Stimulated activated naive B cell treated with anti-CD40 and anti-IgM and Interleukin-4, amounts not matched to agents 10 μg/mL and 1 μg/mL and 100 μg/mL, for 72 hours (primary cell): ENCODE measurements at regions not wholly inside any gene's neighbourhood (a gene's known extent, or its start where the extent isn't known, plus 50 kb on each side); places are given as distances from the start of the nearest gene placed in this dataset.

Experiments
- ATAC-seq, 2 donors: fragments of 150-1000 bp; cut with Tn5 transposase; replicated peaks; 2 replicates each; pipeline ENCODE4 v1.10.0; 2021; ENCODE audit warnings: moderate library complexity in 1 of 2
- DNase-seq: peaks from one replicate; pipeline ENCODE4 v3.0.0; 2021
- H3K27ac Mint-ChIP-seq: one replicate; pipeline ENCODE4 v1.8.0; 2022; ENCODE audit warnings: mild to moderate bottlenecking, mixed read lengths
- H3K27me3 Mint-ChIP-seq, 2 donors: one replicate each; pipeline ENCODE4 v1.8.0; 2022; ENCODE audit warnings: mixed read lengths in 2 of 2
- H3K36me3 Mint-ChIP-seq, 2 donors: one replicate each; pipeline ENCODE4 v1.8.0; 2022; ENCODE audit warnings: mixed read lengths in 2 of 2, mild to moderate bottlenecking in 1 of 2
- H3K4me1 Mint-ChIP-seq, 2 donors: one replicate each; pipeline ENCODE4 v1.8.0; 2022; ENCODE audit warnings: mixed read lengths in 2 of 2, mild to moderate bottlenecking in 1 of 2
- H3K4me3 Mint-ChIP-seq, 2 donors: one replicate each; pipeline ENCODE4 v1.8.0; 2022; ENCODE audit warnings: mild to moderate bottlenecking in 2 of 2, mixed read lengths in 2 of 2, moderate library complexity in 1 of 2
- H3K9me3 Mint-ChIP-seq, 2 donors: one replicate each; pipeline ENCODE4 v1.8.0; 2022; ENCODE audit warnings: mixed read lengths in 2 of 2, mild to moderate bottlenecking in 1 of 2

- no peaks in the 10 kb centered on the region for H3K27me3 Mint-ChIP-seq
- H3K4me3 Mint-ChIP-seq, result no peak overlapping the region
- no peak for DNase-seq
- no peaks in the 10 kb centered on the region for H3K36me3 Mint-ChIP-seq
- H3K27ac Mint-ChIP-seq, result no peak overlapping the region
- H3K4me1 Mint-ChIP-seq, result no peaks in the 10 kb centered on the region
- no peak for ATAC-seq
- peaks cover 2 to 4% of the 10 kb centered on the region in 2 donors for H3K9me3 Mint-ChIP-seq
Measured at GRCh38 chr3:162525066-162525742, 1028.6 kb downstream of the OTOL1 start.

- no peaks in the 10 kb centered on the region for H3K27me3 Mint-ChIP-seq
- no peaks in the 10 kb centered on the region for H3K4me1 Mint-ChIP-seq
- DNase-seq, result no peak
- H3K9me3 Mint-ChIP-seq, result peaks cover 2 to 4% of the 10 kb centered on the region in 2 donors
- H3K27ac Mint-ChIP-seq, result no peak overlapping the region
- H3K4me3 Mint-ChIP-seq, result no peak overlapping the region
- ATAC-seq, result no peak
- no peaks in the 10 kb centered on the region for H3K36me3 Mint-ChIP-seq
Measured at GRCh38 chr3:162525771-162526170, 1029.2 kb downstream of the OTOL1 start.

GRCh38 chr3:162534431-162534830 is 1037.8 kb downstream of the OTOL1 start:
- Mint-ChIP-seq H3K9me3 (no peaks in the 10 kb centered on the region), H3K27ac (no peak overlapping the region), H3K4me1 (no peaks in the 10 kb centered on the region), H3K36me3 (no peaks in the 10 kb centered on the region), H3K27me3 (no peaks in the 10 kb centered on the region), H3K4me3 (no peak overlapping the region)
- DNase-seq (no peak), ATAC-seq (no peak)

- Mint-ChIP-seq H3K9me3 (no peaks in the 10 kb centered on the region), H3K27ac (no peak overlapping the region), H3K36me3 (no peaks in the 10 kb centered on the region), H3K27me3 (no peaks in the 10 kb centered on the region), H3K4me1 (no peaks in the 10 kb centered on the region), H3K4me3 (no peak overlapping the region)
- ATAC-seq (no peak), DNase-seq (no peak)
Measured at GRCh38 chr3:162538491-162538890, 1041.9 kb downstream of the OTOL1 start.

- no peak overlapping the region for H3K27ac Mint-ChIP-seq
- DNase-seq (no peak), ATAC-seq (no peak)
- H3K9me3 Mint-ChIP-seq, result no peaks in the 10 kb centered on the region
- no peaks in the 10 kb centered on the region for H3K27me3 Mint-ChIP-seq
- H3K4me1 Mint-ChIP-seq, result no peaks in the 10 kb centered on the region
- no peak overlapping the region for H3K4me3 Mint-ChIP-seq
- H3K36me3 Mint-ChIP-seq, result no peaks in the 10 kb centered on the region
Measured at GRCh38 chr3:162538906-162539305, 1042.3 kb downstream of the OTOL1 start.

- no peak for ATAC-seq
- Mint-ChIP-seq H3K27ac (no peak overlapping the region), H3K27me3 (no peaks in the 10 kb centered on the region), H3K4me1 (no peaks in the 10 kb centered on the region), H3K36me3 (no peaks in the 10 kb centered on the region), H3K9me3 (no peaks in the 10 kb centered on the region), H3K4me3 (no peak overlapping the region)
- no peak for DNase-seq
Measured at GRCh38 chr3:162540421-162540820, 1043.8 kb downstream of the OTOL1 start.

GRCh38 chr3:162541923-162542322 is 1045.3 kb downstream of the OTOL1 start:
- Mint-ChIP-seq H3K4me3 (no peak overlapping the region), H3K4me1 (no peaks in the 10 kb centered on the region), H3K9me3 (no peaks in the 10 kb centered on the region), H3K27me3 (no peaks in the 10 kb centered on the region), H3K36me3 (no peaks in the 10 kb centered on the region), H3K27ac (no peak overlapping the region)
- ATAC-seq (no peak), DNase-seq (no peak)

- H3K27ac Mint-ChIP-seq, result no peak overlapping the region
- no peak overlapping the region for H3K4me3 Mint-ChIP-seq
- no peak for DNase-seq
- H3K27me3 Mint-ChIP-seq, result no peaks in the 10 kb centered on the region
- no peaks in the 10 kb centered on the region for H3K9me3 Mint-ChIP-seq
- H3K4me1 Mint-ChIP-seq, result no peaks in the 10 kb centered on the region
- no peak for ATAC-seq
- H3K36me3 Mint-ChIP-seq, result no peaks in the 10 kb centered on the region
Measured at GRCh38 chr3:162544246-162544645, 1047.6 kb downstream of the OTOL1 start.

GRCh38 chr3:162546910-162547309 is 1050.3 kb downstream of the OTOL1 start:
- Mint-ChIP-seq H3K4me1 (no peaks in the 10 kb centered on the region), H3K4me3 (no peak overlapping the region), H3K27ac (no peak overlapping the region), H3K27me3 (no peaks in the 10 kb centered on the region), H3K36me3 (no peaks in the 10 kb centered on the region), H3K9me3 (peaks cover 0 to 1% of the 10 kb centered on the region in 2 donors)
- ATAC-seq (no peak), DNase-seq (no peak)

- Mint-ChIP-seq H3K27ac (no peak overlapping the region), H3K36me3 (no peaks in the 10 kb centered on the region), H3K4me3 (no peak overlapping the region), H3K9me3 (peaks cover 0 to 1% of the 10 kb centered on the region in 2 donors), H3K27me3 (no peaks in the 10 kb centered on the region), H3K4me1 (no peaks in the 10 kb centered on the region)
- DNase-seq (no peak), ATAC-seq (no peak)
Measured at GRCh38 chr3:162547321-162547720, 1050.7 kb downstream of the OTOL1 start.

GRCh38 chr3:162555761-162556160 is 1059.2 kb downstream of the OTOL1 start:
- H3K36me3 Mint-ChIP-seq, result no peaks in the 10 kb centered on the region
- DNase-seq (no peak), ATAC-seq (no peak)
- no peak overlapping the region for H3K27ac Mint-ChIP-seq
- no peaks in the 10 kb centered on the region for H3K27me3 Mint-ChIP-seq
- no peaks in the 10 kb centered on the region for H3K9me3 Mint-ChIP-seq
- no peak overlapping the region for H3K4me3 Mint-ChIP-seq
- H3K4me1 Mint-ChIP-seq, result no peaks in the 10 kb centered on the region

GRCh38 chr3:162558016-162558415 is 1061.4 kb downstream of the OTOL1 start:
- no peak overlapping the region for H3K27ac Mint-ChIP-seq
- H3K4me1 Mint-ChIP-seq, result no peaks in the 10 kb centered on the region
- no peaks in the 10 kb centered on the region for H3K36me3 Mint-ChIP-seq
- no peak for ATAC-seq
- H3K9me3 Mint-ChIP-seq, result no peaks in the 10 kb centered on the region
- no peak overlapping the region for H3K4me3 Mint-ChIP-seq
- H3K27me3 Mint-ChIP-seq, result no peaks in the 10 kb centered on the region
- DNase-seq, result no peak

GRCh38 chr3:162568706-162569105 is 1072.1 kb downstream of the OTOL1 start:
- Mint-ChIP-seq H3K27ac (no peak overlapping the region), H3K9me3 (no peaks in the 10 kb centered on the region), H3K4me1 (no peaks in the 10 kb centered on the region), H3K4me3 (no peak overlapping the region), H3K27me3 (no peaks in the 10 kb centered on the region), H3K36me3 (no peaks in the 10 kb centered on the region)
- DNase-seq (no peak), ATAC-seq (no peak)

GRCh38 chr3:162569314-162569713 is 1072.7 kb downstream of the OTOL1 start:
- no peak for DNase-seq
- H3K27me3 Mint-ChIP-seq, result no peaks in the 10 kb centered on the region
- no peaks in the 10 kb centered on the region for H3K9me3 Mint-ChIP-seq
- no peak overlapping the region for H3K27ac Mint-ChIP-seq
- no peaks in the 10 kb centered on the region for H3K36me3 Mint-ChIP-seq
- H3K4me3 Mint-ChIP-seq, result no peak overlapping the region
- no peaks in the 10 kb centered on the region for H3K4me1 Mint-ChIP-seq
- peak in 1 of 2 donors; percentile 39 for ATAC-seq

GRCh38 chr3:162584986-162585385 is 1088.4 kb downstream of the OTOL1 start:
- Mint-ChIP-seq H3K4me1 (no peaks in the 10 kb centered on the region), H3K9me3 (peaks cover 3 to 4% of the 10 kb centered on the region in 2 donors), H3K36me3 (no peaks in the 10 kb centered on the region), H3K27me3 (no peaks in the 10 kb centered on the region), H3K27ac (no peak overlapping the region), H3K4me3 (no peak overlapping the region)
- DNase-seq (no peak), ATAC-seq (no peak)

GRCh38 chr3:162586591-162586990 is 1090.0 kb downstream of the OTOL1 start:
- no peaks in the 10 kb centered on the region for H3K27me3 Mint-ChIP-seq
- DNase-seq (no peak), ATAC-seq (no peak)
- no peaks in the 10 kb centered on the region for H3K36me3 Mint-ChIP-seq
- no peaks in the 10 kb centered on the region for H3K4me1 Mint-ChIP-seq
- no peak overlapping the region for H3K27ac Mint-ChIP-seq
- H3K9me3 Mint-ChIP-seq, result peaks cover 3 to 4% of the 10 kb centered on the region in 2 donors
- no peak overlapping the region for H3K4me3 Mint-ChIP-seq
